NCI-H345 treated with DMSO at 0.1 percent for 48 hours (cell line): ENCODE measurements at regions not wholly inside any gene's neighbourhood (a gene's known extent, or its start where the extent isn't known, plus 50 kb on each side); places are given as distances from the start of the nearest gene placed in this dataset.
"Not testable (repeated sequence)": the region's sequence is repeated elsewhere in the genome, so short reads cannot be mapped to it uniquely, and the experiment has no call there.

Experiments
- DNase-seq: peaks from one replicate; lab custom pipeline; 2025; ENCODE audit not compliant: unreplicated experiment; lab: John Stamatoyannopoulos, UW

DNA sequence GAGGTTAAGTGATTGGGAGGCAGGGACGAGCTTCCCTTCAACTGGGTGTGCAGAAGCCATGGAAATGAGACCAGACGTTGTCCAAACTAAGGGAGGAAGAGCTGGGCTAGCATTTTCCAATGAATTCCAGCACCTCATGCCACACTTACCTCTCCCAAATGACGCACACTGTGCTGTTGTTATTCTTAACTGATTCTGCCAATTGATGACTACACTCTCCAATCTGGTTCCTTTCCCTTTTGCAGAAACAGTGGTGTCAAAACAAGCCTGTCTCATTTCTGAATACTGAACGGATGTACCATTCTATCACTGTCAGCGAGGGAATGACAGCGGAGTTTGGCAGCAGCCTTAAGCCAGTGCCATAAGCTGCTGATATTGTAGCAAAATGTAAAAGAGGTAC, 380.5 kb upstream of the HNRNPA3 start:
- no peak for DNase-seq

DNA sequence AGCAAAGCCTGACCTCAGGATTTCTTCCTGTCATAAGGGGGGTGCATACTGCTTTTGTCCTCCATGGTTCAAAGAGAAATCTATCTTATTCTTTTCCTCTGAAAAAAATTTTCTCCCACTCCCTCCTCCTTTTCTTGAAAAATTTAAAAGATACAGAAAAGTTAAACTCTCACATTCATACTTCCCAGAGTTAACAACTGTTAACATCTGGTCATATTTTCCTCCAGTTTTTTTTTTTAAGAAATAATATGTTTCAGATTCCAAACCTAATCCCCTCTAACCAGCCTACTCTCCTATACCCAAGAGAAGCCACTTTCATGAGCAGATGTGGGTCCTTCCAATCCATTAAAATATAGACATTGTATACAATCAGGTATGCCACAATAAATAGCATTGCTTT, 378.9 kb upstream of the HNRNPA3 start:
- no peak for DNase-seq

DNA sequence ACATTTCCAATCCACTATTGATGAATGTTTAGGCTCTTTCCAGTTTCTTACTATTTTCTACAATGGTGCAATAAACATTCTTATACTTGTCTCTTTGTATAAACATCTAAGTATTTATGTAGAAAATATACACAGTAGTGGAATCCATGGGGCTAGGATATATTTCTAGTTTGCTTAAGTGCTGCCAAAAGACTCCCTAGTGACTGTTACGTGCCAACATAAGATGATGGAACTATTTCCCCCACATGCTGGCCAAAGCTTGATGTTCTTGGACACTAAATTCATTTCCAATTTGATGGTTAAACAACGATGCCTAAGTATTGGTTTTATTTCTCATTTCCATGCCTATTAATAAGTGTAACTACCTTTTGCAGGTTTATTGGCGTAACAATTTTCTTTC, 378.4 kb upstream of the HNRNPA3 start:
- DNase-seq, result no peak

DNA sequence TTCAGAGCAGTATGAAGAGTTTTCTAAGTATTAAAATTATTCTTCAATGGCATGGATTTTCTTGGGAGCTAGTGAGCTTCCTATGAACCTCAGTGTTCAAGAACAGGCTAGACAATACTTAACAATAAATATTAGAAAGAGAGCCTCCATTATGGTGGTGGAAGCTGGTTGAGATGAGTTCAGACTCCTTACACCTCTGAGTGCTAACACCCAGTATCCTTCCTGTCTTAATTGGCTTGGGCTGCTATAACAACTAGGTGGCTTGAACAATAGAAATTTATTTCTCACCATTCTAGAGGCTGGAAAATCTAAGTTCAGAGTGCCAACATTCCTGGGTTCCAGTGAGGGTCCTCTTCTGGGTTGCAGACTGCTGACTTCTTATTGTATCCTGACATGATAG, 369.4 kb upstream of the HNRNPA3 start:
- DNase-seq, result no peak

DNA sequence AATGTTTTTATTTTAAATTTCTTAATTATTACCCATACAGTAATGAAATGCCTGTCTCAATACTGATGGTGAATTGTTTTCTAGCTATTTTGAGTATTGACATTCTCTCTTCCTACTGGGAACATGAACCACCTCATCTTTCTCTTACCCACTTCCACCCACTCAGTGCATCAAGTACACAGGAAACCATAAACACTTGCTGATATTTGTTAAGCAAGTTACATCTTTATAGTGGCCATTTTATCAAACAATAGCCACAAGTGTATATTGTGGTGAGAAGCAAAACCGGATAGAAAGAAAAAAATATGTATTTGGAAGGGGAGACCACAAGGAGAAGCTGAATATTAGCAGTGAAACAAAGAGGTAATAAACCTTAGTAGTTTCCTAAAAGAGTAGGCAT, 368.1 kb upstream of the HNRNPA3 start:
- DNase-seq, result no peak

DNA sequence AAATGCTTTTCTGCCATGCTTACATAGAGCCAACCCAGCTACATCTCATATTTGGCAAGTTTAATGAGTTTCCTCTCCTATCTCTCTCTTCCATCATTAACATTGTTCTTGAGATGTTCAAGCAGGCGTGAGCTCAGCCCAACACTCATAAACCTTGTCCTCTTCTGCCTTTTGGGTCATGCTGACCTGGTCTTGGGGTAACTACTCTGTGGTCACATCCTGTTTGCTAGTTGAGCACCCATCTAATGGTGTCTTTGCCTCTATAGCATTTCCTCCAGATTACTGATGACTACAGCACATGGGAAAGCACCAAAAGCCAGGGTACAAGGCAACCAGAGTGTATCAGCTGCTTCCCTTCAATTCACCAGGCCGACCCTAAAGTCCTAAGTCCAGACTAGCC, 366.9 kb upstream of the HNRNPA3 start:
- no peak for DNase-seq

DNA sequence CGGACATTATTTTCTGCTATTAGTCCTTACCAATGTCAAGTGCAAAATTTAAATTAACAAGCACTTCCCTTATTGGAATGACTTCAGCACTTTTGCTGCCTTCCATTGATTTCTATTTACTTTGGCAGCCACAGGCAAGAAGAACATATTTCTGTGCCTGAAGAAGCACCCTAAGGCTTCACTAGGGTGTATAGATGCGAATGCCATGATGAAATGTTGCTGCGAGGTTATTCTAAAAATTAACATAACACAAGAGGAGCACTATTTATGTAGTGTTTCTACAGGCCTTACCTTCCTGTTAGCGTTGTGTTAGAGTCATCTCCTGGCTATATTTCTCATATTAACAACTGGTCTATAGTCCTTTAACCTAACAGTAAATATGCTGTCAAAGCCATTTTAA, 365.0 kb upstream of the HNRNPA3 start:
- no peak for DNase-seq

DNA sequence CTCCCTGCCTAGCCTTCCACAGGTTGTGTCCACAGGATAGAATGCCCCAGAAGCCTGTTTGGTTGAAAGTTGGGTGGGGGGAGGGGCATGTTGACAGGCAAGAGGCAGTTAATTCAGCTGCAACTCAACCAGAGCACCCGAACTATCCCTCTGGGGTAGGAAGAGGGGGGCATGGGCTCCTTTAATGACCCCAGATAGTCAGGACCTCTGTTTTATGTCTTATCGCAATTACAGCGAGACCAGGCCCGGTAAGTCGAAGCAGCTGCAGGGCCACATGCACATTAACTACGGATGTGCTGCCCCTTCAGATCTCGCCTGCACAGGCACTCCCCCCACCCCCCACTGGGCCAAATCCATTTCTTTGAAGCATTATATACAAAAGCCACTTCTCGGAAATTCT, 363.8 kb upstream of the HNRNPA3 start:
- no peak for DNase-seq

DNA sequence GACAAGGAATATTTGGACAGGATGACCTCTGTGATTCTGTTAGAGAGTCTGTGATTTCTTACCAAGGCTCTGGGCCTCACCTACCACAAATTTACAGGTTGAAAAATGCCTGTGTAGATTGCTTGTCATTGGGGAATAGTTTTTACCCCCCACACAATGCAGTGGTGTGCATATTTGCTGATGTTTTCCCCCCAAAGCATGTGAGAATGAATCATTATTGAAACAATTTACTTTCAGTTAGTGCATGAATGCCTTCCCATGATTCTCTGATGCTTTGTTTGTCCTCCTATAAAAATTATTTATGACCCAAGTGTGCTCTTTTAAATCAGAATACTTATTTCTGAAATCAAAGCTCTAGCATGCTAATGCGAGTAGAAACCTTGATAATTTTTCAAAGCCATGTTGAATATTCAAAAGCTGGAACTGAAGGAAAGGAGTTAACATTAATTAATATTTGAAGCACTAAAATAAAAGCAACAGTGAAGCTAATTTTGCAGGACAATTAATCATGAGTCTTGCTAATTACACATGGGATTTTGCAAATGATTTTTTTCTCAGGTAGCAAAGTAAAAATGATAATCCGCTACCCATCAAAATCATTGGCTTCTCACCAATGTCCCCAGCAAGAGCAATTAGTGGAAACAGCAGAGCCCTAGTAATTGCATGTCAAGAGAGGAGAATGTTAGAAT, 361.2 kb upstream of the HNRNPA3 start:
- DNase-seq, result no peak

DNA sequence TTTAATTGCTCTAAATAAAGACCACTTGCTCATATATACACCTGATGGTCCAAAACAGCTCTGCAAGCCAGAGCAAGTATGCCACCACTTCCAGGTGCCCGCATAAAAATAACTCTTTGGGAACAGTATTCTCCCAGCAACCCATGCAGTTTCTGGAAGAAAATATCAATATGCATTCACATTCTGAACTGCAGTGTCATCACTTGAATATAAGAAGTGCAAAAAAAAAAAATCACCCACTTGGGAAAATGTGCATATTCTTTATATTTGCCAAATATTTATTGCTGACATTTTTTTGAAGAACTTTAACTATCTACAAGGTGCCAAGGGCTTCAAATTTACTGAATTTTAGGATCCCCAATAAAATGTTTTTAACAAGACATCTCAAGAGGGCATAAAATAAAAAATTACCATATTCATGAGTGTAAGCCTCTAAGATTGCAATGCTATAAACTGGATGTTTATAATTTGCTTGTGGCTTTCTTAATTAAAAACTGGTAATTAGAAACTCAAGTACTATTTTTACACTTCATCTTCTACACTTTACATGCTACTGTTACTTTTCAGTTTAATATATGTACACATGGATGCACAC, 360.6 kb upstream of the HNRNPA3 start:
- no peak for DNase-seq

DNA sequence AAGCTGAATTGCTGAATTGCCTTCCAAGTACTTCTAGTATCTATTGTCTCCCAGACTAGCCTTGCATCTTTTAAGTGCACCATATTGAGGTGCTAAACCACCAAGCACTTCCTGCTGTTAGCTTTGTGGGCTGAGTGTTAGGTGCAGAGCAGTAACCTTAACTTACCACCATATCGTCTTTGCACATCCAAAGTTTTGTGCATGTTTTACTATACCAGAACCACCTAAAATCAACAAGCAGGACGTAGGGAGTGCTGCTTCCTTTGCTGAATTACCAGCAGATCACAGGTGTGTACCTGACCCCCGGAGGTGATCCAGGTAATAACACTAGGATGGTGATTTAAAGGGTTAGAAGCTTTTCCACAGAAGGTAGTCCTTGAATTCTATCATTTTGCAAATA, 359.9 kb upstream of the HNRNPA3 start:
- peak; percentile 87 for DNase-seq

DNA sequence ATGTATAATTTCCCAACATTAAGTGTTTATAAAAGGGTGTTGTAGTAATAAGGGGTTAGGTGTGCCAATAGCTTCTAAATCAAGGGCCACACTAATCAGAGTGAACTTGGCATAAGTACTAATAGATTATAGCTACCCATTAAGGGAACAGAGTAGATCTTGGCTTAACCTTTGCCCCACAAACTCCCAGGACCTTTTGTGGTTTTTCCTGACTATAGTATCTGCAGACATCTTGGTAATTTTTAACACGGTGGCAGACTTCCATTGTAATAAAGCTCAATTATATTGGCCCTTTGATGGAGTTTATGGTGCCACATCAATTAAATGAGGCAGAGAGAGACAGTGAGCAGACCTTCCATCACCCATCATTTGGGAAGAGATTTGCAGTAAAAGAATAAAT, 358.5 kb upstream of the HNRNPA3 start:
- DNase-seq, result no peak

DNA sequence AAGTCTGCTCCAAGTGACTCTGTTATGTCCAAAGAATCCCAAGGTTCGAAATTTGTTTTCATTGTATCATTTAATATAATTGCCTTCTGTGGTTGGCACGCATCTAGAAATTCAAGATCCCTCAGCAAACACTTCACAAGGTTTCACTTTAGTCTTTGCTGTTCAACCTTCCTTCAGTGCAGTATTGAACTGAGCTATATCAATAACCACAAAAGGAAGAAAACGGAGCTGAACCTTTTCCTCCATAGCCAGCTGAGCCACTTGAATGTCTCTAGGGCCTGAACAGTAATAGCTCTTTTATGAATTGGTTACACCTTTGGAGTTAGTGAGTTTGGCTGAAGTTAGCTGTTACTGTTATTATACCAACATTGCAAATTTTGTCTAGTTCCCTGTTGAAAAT, 357.7 kb upstream of the HNRNPA3 start:
- DNase-seq, result no peak

DNA sequence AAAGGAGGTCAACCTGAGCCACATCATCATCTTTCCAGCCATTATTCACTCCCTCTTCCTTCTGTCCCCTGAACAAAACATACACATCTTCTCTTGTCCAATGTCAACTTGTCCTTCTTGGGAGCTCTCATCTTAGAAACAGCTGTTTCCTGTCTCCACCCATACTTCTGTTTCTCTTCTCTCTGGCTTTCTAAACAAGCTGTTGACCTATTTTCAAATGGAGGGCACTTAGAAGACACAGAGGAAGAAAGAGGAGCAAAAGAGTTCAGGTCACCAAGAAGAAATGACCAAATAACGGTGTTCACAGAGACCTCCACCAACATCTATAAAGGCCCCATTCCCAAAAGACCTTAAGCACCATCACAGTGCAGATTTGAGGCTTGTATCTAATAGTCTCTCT, 355.9 kb upstream of the HNRNPA3 start:
- DNase-seq, result no peak

DNA sequence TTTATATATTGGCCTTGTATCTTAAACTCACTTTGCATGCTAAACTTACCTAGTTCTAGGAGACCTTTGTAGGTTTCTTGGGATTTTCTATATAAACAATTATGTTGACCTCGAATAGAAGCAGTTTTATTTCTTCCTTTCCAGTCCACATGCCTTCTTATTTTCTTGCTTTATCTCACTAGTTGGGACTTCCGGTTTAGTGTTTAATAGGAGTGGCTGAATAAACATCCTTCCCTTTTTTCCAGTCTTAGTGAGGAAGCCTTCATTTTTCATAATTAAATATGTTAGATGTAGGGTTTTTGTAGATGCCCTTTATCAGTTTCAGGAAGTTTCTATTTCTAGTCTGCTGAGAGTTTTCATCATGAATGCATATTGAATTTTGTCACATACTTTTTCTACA, 347.3 kb upstream of the HNRNPA3 start:
- DNase-seq, result no peak

DNA sequence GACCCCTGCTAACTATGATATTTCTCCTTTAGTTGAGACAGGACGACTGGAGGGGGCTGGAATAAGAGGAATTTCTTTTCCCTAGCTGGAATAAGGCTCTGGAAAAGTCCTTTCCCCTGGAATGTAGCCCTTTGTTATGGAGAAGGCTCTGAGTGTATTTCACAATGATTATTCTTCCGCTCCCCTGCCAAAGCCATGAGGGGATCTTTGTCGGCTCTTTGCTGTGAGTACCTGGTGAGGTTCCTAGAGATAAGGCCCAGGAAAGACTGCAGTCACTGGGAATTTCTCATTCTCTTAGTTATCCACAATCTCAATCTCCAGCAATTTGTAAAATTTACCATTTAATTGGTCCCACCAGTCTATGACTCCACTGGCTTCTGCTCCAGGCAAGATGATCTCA, 340.2 kb upstream of the HNRNPA3 start:
- no peak for DNase-seq

DNA sequence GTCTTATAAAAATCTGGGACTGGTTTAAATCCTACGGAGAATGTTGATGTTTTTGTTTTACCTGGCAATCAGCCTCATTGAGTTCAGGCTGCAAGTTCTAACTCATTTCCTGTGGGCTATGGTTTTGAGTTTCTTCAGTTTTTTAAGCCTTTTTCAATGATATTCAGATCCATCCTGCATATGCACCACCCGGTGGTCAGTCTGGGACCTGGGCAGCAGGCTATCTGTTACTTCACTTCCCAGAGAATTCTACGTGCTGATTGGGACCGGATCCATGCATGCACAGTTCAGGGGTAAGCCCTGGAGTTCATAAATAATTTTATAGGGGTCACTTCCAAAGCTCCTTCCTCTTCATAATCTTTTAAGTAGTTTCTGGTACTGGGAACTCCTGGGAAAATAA, 339.2 kb upstream of the HNRNPA3 start:
- DNase-seq, result no peak

DNA sequence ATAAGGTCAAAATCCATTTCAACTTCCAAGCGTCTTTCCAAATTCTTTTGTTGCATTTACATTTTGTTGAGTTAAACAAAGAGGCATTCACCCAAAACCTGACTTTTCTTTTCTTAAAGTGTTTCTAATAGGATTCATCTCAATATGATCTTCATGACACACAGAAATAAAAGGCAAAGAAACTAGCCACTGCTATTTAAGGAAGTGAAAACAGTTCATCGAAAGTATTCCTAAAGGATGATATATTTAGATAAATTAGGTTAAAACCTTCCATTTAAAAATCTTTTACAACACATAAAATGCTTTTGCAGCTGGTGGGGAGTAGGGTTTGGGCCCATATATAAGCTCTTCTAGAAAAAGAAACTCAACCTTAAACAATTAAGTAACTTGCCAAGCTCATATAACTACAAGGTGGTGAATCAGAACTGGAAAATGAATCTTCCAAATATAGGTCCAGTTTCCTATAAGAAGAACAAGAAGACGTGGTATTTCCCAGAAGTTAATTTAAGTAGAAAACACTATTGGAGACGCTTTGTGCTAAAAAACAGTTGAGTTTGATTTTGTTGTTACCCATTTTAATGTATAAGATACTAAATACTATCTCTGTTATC, 336.0 kb upstream of the HNRNPA3 start:
- DNase-seq, result no peak

DNA sequence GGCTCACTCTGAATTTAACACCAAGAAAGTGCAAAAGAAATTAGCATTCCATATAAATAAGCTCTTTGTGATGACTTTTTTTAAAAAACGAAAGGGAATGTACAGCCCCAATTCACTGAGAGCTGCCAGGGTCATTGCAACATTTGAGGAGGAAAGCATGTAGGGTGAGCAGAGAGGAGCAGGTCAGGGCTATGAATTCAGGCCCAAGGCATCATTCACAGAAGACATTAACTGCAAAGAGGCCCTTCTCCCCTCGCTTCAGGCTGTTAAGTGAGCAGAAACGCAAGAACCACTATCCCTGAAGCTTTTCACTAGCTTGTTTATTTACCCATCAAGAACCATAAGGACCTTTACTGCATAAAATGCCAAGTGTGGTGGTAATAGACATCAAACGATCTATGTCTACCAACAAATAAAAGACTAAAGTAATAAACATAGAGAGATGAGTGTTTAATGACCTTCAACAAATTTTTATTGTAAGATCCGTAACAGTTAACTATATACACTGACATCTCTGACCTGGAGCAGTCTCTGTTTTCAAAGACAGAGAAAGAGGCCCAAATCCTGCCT, 333.1 kb upstream of the HNRNPA3 start:
- DNase-seq, result peak; percentile 63

DNA sequence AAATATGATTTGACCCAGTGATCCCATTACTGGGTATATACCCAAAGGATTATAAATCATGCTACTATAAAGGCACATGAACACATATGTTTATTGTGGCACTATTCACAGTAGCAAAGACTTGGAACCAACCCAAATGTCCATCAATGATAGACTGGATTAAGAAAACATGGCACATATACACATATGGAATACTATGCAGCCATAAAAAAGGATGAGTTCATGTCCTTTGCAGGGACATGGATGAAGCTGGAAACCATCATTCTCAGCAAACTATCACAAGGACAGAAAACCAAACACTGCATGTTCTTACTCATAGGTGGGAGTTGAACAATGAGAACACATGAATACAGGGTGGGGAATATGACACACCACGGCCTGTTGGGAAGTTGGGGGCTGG, 330.5 kb upstream of the HNRNPA3 start:
- DNase-seq, result not testable (repeated sequence)

DNA sequence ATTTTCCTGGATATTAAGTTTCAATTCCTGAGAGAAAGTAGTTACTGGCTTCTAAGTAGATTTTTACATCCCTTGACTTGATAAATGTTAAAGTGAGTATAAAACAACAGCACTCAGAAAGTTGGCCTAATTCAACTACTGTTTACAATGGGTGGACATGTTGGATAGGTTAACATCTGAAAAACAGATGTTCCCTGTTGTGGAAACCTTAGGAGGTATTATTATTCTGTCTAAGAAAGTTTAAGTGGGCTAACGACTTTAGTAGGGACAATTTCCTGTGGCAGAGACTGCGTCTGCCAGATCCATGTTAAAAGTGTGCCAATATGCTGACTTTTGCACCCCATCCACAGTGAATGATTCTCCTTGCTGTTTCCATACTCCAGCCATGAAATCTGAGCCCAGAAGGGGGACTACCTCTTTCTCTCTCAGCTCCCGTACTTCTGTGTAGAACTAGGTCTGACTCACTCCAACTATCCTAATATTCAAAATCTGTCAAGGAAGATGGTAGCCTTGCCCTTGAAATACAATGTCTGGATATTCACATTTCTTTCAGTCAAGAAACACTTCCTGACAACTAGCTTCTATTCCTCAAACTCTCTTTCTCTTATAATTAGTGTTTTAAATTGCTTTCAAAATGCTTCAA, 327.5 kb upstream of the HNRNPA3 start:
- no peak for DNase-seq

DNA sequence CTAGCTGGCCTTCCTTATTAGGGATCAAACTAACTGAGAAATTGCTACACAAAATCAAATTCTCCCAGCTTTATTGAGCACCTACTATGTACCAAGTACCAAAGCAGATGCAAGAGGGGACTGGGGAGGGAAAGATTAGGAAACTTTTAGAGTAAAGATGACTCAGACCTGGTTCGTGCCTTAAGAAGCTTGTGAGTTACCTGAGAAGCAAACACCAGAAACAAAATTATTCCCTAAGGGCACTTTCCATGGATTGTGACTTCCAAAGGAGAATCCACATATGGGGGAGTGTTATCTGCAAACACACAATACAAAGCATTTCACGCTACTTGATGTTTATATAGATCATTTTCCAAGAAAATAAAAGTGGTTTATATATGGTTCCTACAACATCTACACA, 326.9 kb upstream of the HNRNPA3 start:
- DNase-seq, result peak; percentile 45
